ENCODE measurements at regions not wholly inside any gene's neighbourhood (a gene's known extent, or its start where the extent isn't known, plus 50 kb on each side); places are given as distances from the start of the nearest gene placed in this dataset.
A peak's percentile ranks its signal among the peaks of the same experiment; 100 is the strongest.

DNA sequence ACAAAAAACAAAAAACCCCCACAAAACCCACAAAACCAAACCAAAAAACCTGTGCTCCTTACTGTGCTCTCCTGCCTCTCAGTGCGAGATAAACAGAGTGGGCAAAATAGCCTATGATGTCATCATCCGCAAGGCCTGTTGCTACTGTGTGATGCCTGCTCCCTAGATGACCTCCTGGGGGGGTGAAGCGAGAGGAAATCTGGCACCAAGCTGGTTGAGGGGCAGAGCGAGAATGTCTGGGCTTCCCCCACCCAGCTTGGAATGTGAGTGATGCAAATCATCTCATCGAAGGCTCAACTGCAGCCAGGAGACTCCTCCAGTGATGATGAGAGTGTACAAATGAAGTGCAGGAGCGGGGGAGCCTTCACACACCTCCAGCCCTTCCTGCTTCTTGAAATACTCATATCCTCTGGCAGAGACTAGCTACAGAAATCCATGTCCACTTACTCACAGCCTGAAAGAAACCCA is 57.7 kb upstream of the MAP4K3 start (continued):
- TF ChIP-seq PAX5 (IDR thresholded peaks at IDR 0.05; ENCODE audit: borderline replicate concordance, low read depth, low read length) (peak; percentile 38; the same call in 1 of the 2 replicates), KLF5 (IDR thresholded peaks at IDR 0.05; ENCODE audit: partially characterized antibody) (no peak), CHD4 (IDR thresholded peaks at IDR 0.05) (no peak), SMAD5 (IDR thresholded peaks at IDR 0.05; ENCODE audit: low read depth) (no peak), TBL1XR1 (IDR thresholded peaks at IDR 0.05; ENCODE audit: low read depth, low read length) (no peak), ZBED1 (IDR thresholded peaks at IDR 0.05; ENCODE audit: borderline replicate concordance) (no peak), IKZF2 (IDR thresholded peaks at IDR 0.05) (peak; percentile 57 to 75), MEF2B (IDR thresholded peaks at IDR 0.05; ENCODE audit: partially characterized antibody, poor library complexity, severe bottlenecking) (peak; percentile 14), SREBF2 (IDR thresholded peaks at IDR 0.05; ENCODE audit: low read length) (no peak), SPI1 (IDR thresholded peaks at IDR 0.05; ENCODE audit: borderline replicate concordance, insufficient read depth, low read depth, low read length) (no peak), ATF7 (IDR thresholded peaks at IDR 0.05; ENCODE audit: low read depth) (peak; percentile 95), CUX1 (IDR thresholded peaks at IDR 0.05; ENCODE audit: insufficient replicate concordance, low read depth, low read length) (no peak), RBBP5 (conservative IDR thresholded peaks at IDR 0.05) (no peak), YY1 (IDR thresholded peaks at IDR 0.05; ENCODE audit: low read depth, low read length) (no peak)
- TF ChIP-seq, protein P1, sequence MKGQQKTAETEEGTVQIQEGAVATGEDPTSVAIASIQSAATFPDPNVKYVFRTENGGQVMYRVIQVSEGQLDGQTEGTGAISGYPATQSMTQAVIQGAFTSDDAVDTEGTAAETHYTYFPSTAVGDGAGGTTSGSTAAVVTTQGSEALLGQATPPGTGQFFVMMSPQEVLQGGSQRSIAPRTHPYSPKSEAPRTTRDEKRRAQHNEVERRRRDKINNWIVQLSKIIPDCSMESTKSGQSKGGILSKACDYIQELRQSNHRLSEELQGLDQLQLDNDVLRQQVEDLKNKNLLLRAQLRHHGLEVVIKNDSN (IDR thresholded peaks at IDR 0.05; ENCODE audit: borderline replicate concordance, extremely low read length, insufficient read depth, low read depth, low read length) = no peak
